Nephron progenitor cell (in vitro differentiated cells): ENCODE measurements at regions not wholly inside any gene's neighbourhood (a gene's known extent, or its start where the extent isn't known, plus 50 kb on each side); places are given as distances from the start of the nearest gene placed in this dataset.
"Not testable (repeated sequence)": the region's sequence is repeated elsewhere in the genome, so short reads cannot be mapped to it uniquely, and the experiment has no call there.

Experiments
- DNase-seq: peaks from one replicate; pipeline ENCODE4 v3.0.0; 2021
- H3K27ac Mint-ChIP-seq: 2 replicates; pipeline ENCODE4 v1.8.0; 2021; ENCODE audit warnings: mild to moderate bottlenecking, moderate library complexity, mixed read lengths
- H3K27me3 Mint-ChIP-seq: 2 replicates; pipeline ENCODE4 v1.8.0; 2021; ENCODE audit warnings: mild to moderate bottlenecking, low read depth, mixed read lengths; ENCODE audit not compliant: poor library complexity
- H3K36me3 Mint-ChIP-seq: 2 replicates; pipeline ENCODE4 v1.8.0; 2021; ENCODE audit warnings: low read depth, mixed read lengths
- H3K4me1 Mint-ChIP-seq: 2 replicates; pipeline ENCODE4 v1.8.0; 2021; ENCODE audit warnings: mixed read lengths
- H3K4me3 Mint-ChIP-seq: 2 replicates; pipeline ENCODE4 v1.8.0; 2021; ENCODE audit warnings: mild to moderate bottlenecking, moderate library complexity, mixed read lengths
- H3K9me3 Mint-ChIP-seq: 2 replicates; pipeline ENCODE4 v1.8.0; 2021; ENCODE audit warnings: mild to moderate bottlenecking, moderate library complexity, mixed read lengths
- TF ChIP-seq, protein P1 (sequence below): fragments of 200-600 bp; sonication (generic); IDR thresholded peaks from 2 replicates; pipeline ENCODE4 v1.5.0; 2021; ENCODE audit warnings: antibody characterized with exemption

DNA sequence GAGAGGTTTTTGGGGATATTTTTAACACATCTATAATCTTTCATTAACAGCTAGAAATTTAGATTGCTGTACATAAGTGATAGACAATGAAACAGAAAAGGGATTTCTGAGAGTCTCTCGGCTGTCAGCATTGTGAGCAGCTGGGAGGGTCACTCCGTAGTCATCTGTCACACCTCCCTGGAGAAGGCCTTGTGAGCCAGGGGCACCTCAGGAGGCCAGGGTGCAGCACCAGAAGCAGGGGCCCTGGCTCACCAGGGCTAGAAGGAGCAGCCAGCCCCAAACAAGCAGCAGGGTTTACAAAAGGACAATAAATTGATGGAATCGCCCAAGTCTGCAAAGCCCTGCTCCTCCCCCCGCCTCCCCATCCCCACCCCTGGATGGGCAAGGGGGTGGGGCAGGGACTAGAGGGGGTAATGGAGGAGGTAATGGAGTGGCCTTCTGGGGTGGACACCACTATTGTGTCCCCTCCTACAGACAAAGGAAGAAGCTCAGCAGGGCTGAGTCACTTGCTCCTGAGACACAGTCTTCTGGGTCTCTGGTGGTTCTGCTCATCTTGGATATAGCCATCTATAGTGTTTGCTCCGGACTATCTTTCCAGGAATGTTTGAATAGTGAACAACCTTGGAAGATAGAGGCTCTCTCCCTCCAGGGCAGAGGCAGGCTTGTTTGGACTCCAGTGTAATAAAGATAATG, 263.4 kb downstream of the NPHP4 start:
- TF ChIP-seq, protein P1, sequence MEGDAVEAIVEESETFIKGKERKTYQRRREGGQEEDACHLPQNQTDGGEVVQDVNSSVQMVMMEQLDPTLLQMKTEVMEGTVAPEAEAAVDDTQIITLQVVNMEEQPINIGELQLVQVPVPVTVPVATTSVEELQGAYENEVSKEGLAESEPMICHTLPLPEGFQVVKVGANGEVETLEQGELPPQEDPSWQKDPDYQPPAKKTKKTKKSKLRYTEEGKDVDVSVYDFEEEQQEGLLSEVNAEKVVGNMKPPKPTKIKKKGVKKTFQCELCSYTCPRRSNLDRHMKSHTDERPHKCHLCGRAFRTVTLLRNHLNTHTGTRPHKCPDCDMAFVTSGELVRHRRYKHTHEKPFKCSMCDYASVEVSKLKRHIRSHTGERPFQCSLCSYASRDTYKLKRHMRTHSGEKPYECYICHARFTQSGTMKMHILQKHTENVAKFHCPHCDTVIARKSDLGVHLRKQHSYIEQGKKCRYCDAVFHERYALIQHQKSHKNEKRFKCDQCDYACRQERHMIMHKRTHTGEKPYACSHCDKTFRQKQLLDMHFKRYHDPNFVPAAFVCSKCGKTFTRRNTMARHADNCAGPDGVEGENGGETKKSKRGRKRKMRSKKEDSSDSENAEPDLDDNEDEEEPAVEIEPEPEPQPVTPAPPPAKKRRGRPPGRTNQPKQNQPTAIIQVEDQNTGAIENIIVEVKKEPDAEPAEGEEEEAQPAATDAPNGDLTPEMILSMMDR: no peak
- no peak for DNase-seq
- Mint-ChIP-seq H3K9me3 (peaks cover 5% of the 10 kb centered on the region), H3K4me1 (peaks cover 15% of the 10 kb centered on the region), H3K36me3 (no peaks in the 10 kb centered on the region), H3K27me3 (peaks cover 13% of the 10 kb centered on the region), H3K4me3 (no peak overlapping the region), H3K27ac (no peak overlapping the region)

DNA sequence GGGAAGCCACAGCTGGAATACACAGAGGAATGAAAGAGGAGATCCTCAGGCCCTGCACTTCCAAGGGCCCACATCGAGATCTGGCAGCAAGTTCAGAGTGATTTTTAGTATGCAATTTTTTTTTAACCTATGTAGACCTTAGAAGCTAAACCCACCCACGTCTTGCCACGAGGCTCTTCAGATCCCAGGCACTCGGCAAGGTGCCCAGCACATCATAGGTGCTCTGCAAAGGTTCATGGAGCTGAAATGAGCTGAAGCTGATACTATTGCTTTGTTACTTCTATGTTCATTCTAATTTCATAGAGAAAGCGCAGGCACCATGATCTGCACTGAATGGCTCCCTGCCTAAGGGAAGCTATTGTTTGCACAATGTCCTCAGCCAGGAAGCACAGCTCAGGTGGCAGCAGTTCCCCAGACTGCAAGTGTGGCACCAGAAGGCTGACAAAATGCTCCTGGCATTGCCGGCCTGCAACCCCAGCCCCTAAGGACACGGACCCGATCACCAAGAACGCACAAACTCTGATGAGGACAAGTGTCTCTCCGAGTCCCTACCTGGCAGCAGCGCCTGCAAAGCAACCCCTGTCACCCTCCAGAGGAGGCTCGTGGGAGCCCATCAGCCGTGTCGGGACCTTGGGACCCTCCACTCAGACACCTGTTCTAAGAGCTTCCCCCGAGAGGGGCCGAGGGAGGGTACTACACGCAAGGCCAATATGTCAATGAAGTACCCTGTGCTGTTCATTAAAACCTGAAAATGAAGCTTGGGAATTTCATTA, 264.2 kb downstream of the NPHP4 start:
- no peak overlapping the region for H3K27ac Mint-ChIP-seq
- H3K9me3 Mint-ChIP-seq: peaks cover 6% of the 10 kb centered on the region
- DNase-seq: no peak
- peaks cover 15% of the 10 kb centered on the region for H3K4me1 Mint-ChIP-seq
- peaks cover 12% of the 10 kb centered on the region for H3K27me3 Mint-ChIP-seq
- TF ChIP-seq, protein P1: no peak
- no peak overlapping the region for H3K4me3 Mint-ChIP-seq
- no peaks in the 10 kb centered on the region for H3K36me3 Mint-ChIP-seq

DNA sequence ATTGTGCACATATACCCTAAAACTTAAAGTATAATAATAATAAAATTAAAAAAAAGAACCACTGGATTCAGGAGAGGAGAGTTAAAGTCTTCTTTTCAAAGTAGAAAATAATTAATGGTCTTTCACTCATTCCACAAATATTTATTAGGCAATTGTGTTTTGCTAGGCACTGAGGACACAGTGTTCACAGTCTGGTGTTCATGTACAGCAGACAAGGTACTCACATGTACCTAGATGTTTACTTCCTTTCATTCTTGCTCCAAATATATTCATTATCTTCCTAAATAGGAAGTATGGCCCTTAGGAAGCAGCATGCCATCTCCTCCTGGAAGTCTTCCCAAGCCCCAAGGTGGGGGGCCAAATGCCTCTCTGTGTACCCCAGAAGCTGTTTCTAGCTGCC, 265.0 kb downstream of the NPHP4 start:
- H3K9me3 Mint-ChIP-seq: peaks cover 6% of the 10 kb centered on the region
- TF ChIP-seq, protein P1: no peak
- H3K36me3 Mint-ChIP-seq: no peaks in the 10 kb centered on the region
- H3K4me3 Mint-ChIP-seq: no peak overlapping the region
- peaks cover 15% of the 10 kb centered on the region for H3K4me1 Mint-ChIP-seq
- H3K27me3 Mint-ChIP-seq: peaks cover 12% of the 10 kb centered on the region
- no peak overlapping the region for H3K27ac Mint-ChIP-seq
- no peak for DNase-seq

DNA sequence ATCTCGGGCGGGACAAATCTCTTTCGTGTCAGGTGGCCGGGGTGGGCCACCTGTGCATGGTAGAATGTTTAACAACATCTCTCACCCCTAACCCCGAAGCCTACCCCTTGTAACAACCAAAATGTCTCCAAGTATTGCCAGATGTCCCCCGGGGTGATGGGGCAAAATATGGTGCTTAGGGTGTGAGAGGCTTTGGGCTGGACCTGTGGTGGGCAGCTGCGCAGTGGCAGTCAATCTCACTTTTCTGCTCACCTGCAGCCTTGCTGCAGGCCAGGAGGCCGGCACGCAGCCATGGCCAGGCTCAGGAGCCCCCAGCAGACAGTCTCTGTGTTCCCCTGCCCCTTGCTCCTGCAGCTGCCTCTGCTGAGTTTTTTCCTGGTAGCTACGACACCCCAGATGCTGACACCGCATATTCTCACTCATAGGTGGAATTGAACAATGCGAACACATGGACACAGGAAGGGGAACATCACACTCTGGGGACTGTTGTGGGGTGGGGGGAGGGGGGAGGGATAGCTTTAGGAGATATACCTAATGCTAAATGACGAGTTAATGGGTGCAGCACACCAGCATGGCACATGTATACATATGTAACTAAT, 265.5 kb downstream of the NPHP4 start:
- H3K4me3 Mint-ChIP-seq, H3K36me3 Mint-ChIP-seq, H3K27ac Mint-ChIP-seq, H3K9me3 Mint-ChIP-seq, DNase-seq: not testable (repeated sequence)
- Mint-ChIP-seq H3K27me3 (peaks cover 10% of the 10 kb centered on the region), H3K4me1 (peaks cover 15% of the 10 kb centered on the region)

DNA sequence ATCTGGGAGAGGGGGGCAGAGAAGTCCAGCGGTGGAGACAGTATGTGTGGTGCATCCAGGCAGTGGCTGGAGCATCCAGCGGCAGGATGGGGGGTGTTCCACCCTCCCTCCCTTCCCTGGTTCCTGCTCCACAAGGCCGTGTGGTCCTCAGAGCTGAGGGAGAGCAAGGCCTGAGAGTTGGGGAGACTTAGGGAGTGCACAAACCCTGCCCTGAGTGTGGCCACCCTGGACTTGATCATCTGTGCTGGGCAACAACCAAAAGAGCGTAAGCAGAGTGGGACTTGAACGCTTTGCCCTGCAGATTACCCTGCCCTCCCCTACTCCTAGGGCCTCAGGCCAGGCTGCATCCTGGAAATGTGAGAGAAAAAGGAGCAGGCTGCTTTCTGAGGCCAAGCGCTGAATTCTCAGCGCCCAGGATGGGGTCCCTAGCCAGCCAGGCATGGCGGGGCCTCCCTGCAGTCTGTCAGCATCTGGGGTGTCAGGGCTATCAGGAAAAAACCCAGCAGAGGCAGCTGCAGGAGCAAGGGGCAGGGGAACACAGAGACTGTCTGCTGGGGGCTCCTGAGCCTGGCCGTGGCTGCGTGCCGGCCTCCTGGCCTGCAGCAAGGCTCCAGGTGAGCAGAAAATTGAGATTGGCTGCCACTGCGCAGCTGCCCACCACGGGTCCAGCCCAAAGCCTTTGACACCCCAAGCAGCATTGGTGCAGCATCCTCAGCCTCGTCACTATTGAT, 266.2 kb downstream of the NPHP4 start:
- Mint-ChIP-seq H3K36me3 (no peaks in the 10 kb centered on the region), H3K4me3 (no peak overlapping the region)

More for the DNA sequence above, 266.2 kb downstream of the NPHP4 start:
- H3K4me1 Mint-ChIP-seq: peaks cover 15% of the 10 kb centered on the region
- H3K27me3 Mint-ChIP-seq: peaks cover 5% of the 10 kb centered on the region
- DNase-seq: no peak
- peaks cover 6% of the 10 kb centered on the region for H3K9me3 Mint-ChIP-seq
- no peak overlapping the region for H3K27ac Mint-ChIP-seq
- TF ChIP-seq, protein P1: no peak
